SU-DHL-6 (cell line): ENCODE measurements at regions not wholly inside any gene's neighbourhood (a gene's known extent, or its start where the extent isn't known, plus 50 kb on each side); places are given as distances from the start of the nearest gene placed in this dataset.
"Not testable (repeated sequence)": the region's sequence is repeated elsewhere in the genome, so short reads cannot be mapped to it uniquely, and the experiment has no call there.

ENCODE experiments used
- H2AFZ ChIP-seq: fragments of 200-600 bp; sonication (generic); 2 replicates; pipeline ENCODE4 v1.6.1; 2014; ENCODE audit warnings: low read depth, mild to moderate bottlenecking, moderate library complexity, mixed read lengths, antibody characterized with exemption, low read length; ENCODE audit not compliant: severe bottlenecking
- H3F3A ChIP-seq: fragments of 200-600 bp; shearing (Covaris generic); 2 replicates; pipeline ENCODE4 v1.6.0; 2016; ENCODE audit warnings: antibody characterized with exemption, mild to moderate bottlenecking; ENCODE audit not compliant: insufficient read depth
- H3K27ac ChIP-seq: fragments of 200-600 bp; sonication (generic); 2 replicates; pipeline ENCODE4 v1.5.1; 2016; ENCODE audit warnings: low read depth, mild to moderate bottlenecking, low read length, moderate library complexity, mixed read lengths
- H3K27me3 ChIP-seq: fragments of 200-600 bp; sonication (generic), shearing (Covaris generic); 2 replicates; pipeline ENCODE4 v1.6.0; 2014; ENCODE audit warnings: mild to moderate bottlenecking, low read length
- H3K36me3 ChIP-seq: fragments of 200-600 bp; sonication (generic); 2 replicates; pipeline ENCODE4 v1.6.1; 2014; ENCODE audit warnings: mild to moderate bottlenecking, low read length, mixed read lengths
- H3K4me2 ChIP-seq: fragments of 300-600, 200-600 bp; shearing (Covaris generic), sonication (generic); 2 replicates; pipeline ENCODE4 v1.6.0; 2014; ENCODE audit warnings: low read length, low read depth, mild to moderate bottlenecking; ENCODE audit not compliant: poor library complexity, severe bottlenecking
- H3K4me3 ChIP-seq: fragments of 200-600 bp; sonication (generic); 2 replicates; pipeline ENCODE4 v1.5.1; 2014; ENCODE audit warnings: antibody characterized with exemption, low read length, mild to moderate bottlenecking, mixed read lengths; ENCODE audit not compliant: insufficient read depth, poor library complexity, severe bottlenecking
- H3K79me2 ChIP-seq: fragments of 200-600 bp; sonication (generic); 2 replicates; pipeline ENCODE4 v1.6.1; 2014; ENCODE audit warnings: mild to moderate bottlenecking, low read length, moderate library complexity; ENCODE audit not compliant: insufficient read depth
- H3K9ac ChIP-seq: fragments of 200-600 bp; sonication (generic); 2 replicates; pipeline ENCODE4 v1.7.0; 2014; ENCODE audit warnings: mild to moderate bottlenecking, low read length
- H3K9me2 ChIP-seq: fragments of 200-600 bp; sonication (generic); replicated peaks from 2 replicates; pipeline ENCODE4 v1.6.1; 2014; ENCODE audit warnings: low read length; ENCODE audit not compliant: insufficient read depth
- H3K9me3 ChIP-seq: fragments of 200-600 bp; sonication (generic); 2 replicates; pipeline ENCODE4 v1.6.1; 2014; ENCODE audit warnings: low read length, mixed read lengths; ENCODE audit not compliant: insufficient read depth
- H4K20me1 ChIP-seq: fragments of 200-600 bp; sonication (generic); 2 replicates; pipeline ENCODE4 v1.6.1; 2014; ENCODE audit warnings: low read depth, mild to moderate bottlenecking, antibody characterized with exemption, low read length, moderate library complexity, mixed read lengths

GRCh38 chr17:20654575-20654974 is 75.1 kb downstream of the CDRT15L2 start:
- not testable (repeated sequence) for H2AFZ ChIP-seq, H3K4me3 ChIP-seq, H4K20me1 ChIP-seq, H3K36me3 ChIP-seq, H3K27ac ChIP-seq, H3K27me3 ChIP-seq, H3K9ac ChIP-seq, H3F3A ChIP-seq, H3K4me2 ChIP-seq, H3K79me2 ChIP-seq, H3K9me2 ChIP-seq, H3K9me3 ChIP-seq

GRCh38 chr17:20665103-20665955 is 85.8 kb downstream of the CDRT15L2 start:
- not testable (repeated sequence) for H3K9ac ChIP-seq, H3K4me3 ChIP-seq, H3F3A ChIP-seq, H3K27me3 ChIP-seq, H3K9me2 ChIP-seq, H3K27ac ChIP-seq, H2AFZ ChIP-seq, H3K9me3 ChIP-seq, H3K79me2 ChIP-seq, H3K4me2 ChIP-seq, H4K20me1 ChIP-seq, H3K36me3 ChIP-seq

GRCh38 chr17:20666689-20667088 is 87.2 kb downstream of the CDRT15L2 start:
- H3K9me3 ChIP-seq, H3F3A ChIP-seq, H3K9me2 ChIP-seq, H4K20me1 ChIP-seq, H2AFZ ChIP-seq, H3K79me2 ChIP-seq, H3K27ac ChIP-seq, H3K4me2 ChIP-seq, H3K36me3 ChIP-seq, H3K9ac ChIP-seq, H3K27me3 ChIP-seq, H3K4me3 ChIP-seq: not testable (repeated sequence)

GRCh38 chr17:20667712-20668111 is 88.2 kb downstream of the CDRT15L2 start:
- H3K4me2 ChIP-seq, H3K36me3 ChIP-seq: not testable (repeated sequence)

GRCh38 chr17:20668316-20668715 is 88.8 kb downstream of the CDRT15L2 start:
- H3K79me2 ChIP-seq, H3K4me3 ChIP-seq, H3K9me2 ChIP-seq, H2AFZ ChIP-seq, H3K27ac ChIP-seq, H3K36me3 ChIP-seq, H3K9me3 ChIP-seq, H4K20me1 ChIP-seq, H3K4me2 ChIP-seq, H3K9ac ChIP-seq, H3F3A ChIP-seq, H3K27me3 ChIP-seq: not testable (repeated sequence)

More at GRCh38 chr17:20667712-20668111, 88.2 kb downstream of the CDRT15L2 start:
- H3K9me2 ChIP-seq, H4K20me1 ChIP-seq, H3K27ac ChIP-seq, H3K27me3 ChIP-seq, H3F3A ChIP-seq, H2AFZ ChIP-seq, H3K4me3 ChIP-seq, H3K79me2 ChIP-seq, H3K9ac ChIP-seq, H3K9me3 ChIP-seq: not testable (repeated sequence)

GRCh38 chr17:20668868-20669267 is 89.3 kb downstream of the CDRT15L2 start:
- not testable (repeated sequence) for H4K20me1 ChIP-seq, H3K9ac ChIP-seq, H3K9me2 ChIP-seq, H3K27me3 ChIP-seq, H3K9me3 ChIP-seq, H3K36me3 ChIP-seq, H3F3A ChIP-seq, H3K4me2 ChIP-seq, H3K79me2 ChIP-seq, H3K4me3 ChIP-seq, H3K27ac ChIP-seq, H2AFZ ChIP-seq

- not testable (repeated sequence) for H3F3A ChIP-seq, H3K36me3 ChIP-seq, H3K27ac ChIP-seq, H4K20me1 ChIP-seq, H3K9me3 ChIP-seq, H3K27me3 ChIP-seq, H3K9ac ChIP-seq, H3K4me2 ChIP-seq, H3K9me2 ChIP-seq, H3K4me3 ChIP-seq, H2AFZ ChIP-seq, H3K79me2 ChIP-seq
Observed at GRCh38 chr17:20670506-20670905, 91.0 kb downstream of the CDRT15L2 start.

- H3F3A ChIP-seq, H3K27ac ChIP-seq, H3K9me3 ChIP-seq, H4K20me1 ChIP-seq, H3K36me3 ChIP-seq, H3K79me2 ChIP-seq, H3K4me2 ChIP-seq, H2AFZ ChIP-seq, H3K27me3 ChIP-seq, H3K9me2 ChIP-seq, H3K4me3 ChIP-seq, H3K9ac ChIP-seq: not testable (repeated sequence)
Observed at GRCh38 chr17:20674374-20674773, 94.8 kb downstream of the CDRT15L2 start.
